WI38 (cell line): ENCODE measurements at regions not wholly inside any gene's neighbourhood (a gene's known extent, or its start where the extent isn't known, plus 50 kb on each side); places are given as distances from the start of the nearest gene placed in this dataset.
"Not testable (repeated sequence)": the region's sequence is repeated elsewhere in the genome, so short reads cannot be mapped to it uniquely, and the experiment has no call there.

Experiments used
- H3K4me3 ChIP-seq: 2 replicates; pipeline ENCODE4 v1.5.1; 2011; ENCODE audit warnings: low read depth, mild to moderate bottlenecking, control low read depth, low read length
- CTCF ChIP-seq: IDR thresholded peaks from 2 replicates; pipeline ENCODE4 v1.5.1; 2012; ENCODE audit warnings: low read depth, mild to moderate bottlenecking, control low read depth, low read length

- no peak overlapping the region for H3K4me3 ChIP-seq
- TF ChIP-seq CTCF: no peak
Measured at GRCh38 chr6:81881660-81882059, 129.2 kb upstream of the TENT5A start.

GRCh38 chr6:81878479-81878878 is 126.0 kb upstream of the TENT5A start:
- H3K4me3 ChIP-seq: no peak overlapping the region
- no peak for TF ChIP-seq CTCF

- TF ChIP-seq CTCF: no peak
Measured at GRCh38 chr6:81876971-81877370, 124.5 kb upstream of the TENT5A start.

GRCh38 chr6:81875782-81876293 is 123.4 kb upstream of the TENT5A start:
- no peak overlapping the region for H3K4me3 ChIP-seq
- TF ChIP-seq CTCF: no peak

More at GRCh38 chr6:81876971-81877370, 124.5 kb upstream of the TENT5A start:
- H3K4me3 ChIP-seq: no peak overlapping the region

GRCh38 chr6:81869749-81870508 is 117.4 kb upstream of the TENT5A start:
- not testable (repeated sequence) for H3K4me3 ChIP-seq

- TF ChIP-seq CTCF: no peak
- H3K4me3 ChIP-seq: no peak overlapping the region
Measured at GRCh38 chr6:81865712-81866111, 113.2 kb upstream of the TENT5A start.

GRCh38 chr6:81864124-81864523 is 111.6 kb upstream of the TENT5A start:
- no peak overlapping the region for H3K4me3 ChIP-seq
- TF ChIP-seq CTCF: no peak

- no peak for TF ChIP-seq CTCF
- no peak overlapping the region for H3K4me3 ChIP-seq
Measured at GRCh38 chr6:81863123-81863522, 110.6 kb upstream of the TENT5A start.
